Activated CD4-positive, alpha-beta T cell treated with anti-CD3 and anti-CD28 coated beads, Interleukin-2, amount 10 ng/mL, durations not matched to agents 7 days and 5 days (primary cell): ENCODE measurements at regions not wholly inside any gene's neighbourhood (a gene's known extent, or its start where the extent isn't known, plus 50 kb on each side); places are given as distances from the start of the nearest gene placed in this dataset.
A peak's percentile ranks its signal among the peaks of the same experiment; 100 is the strongest.
"Not testable (repeated sequence)": the region's sequence is repeated elsewhere in the genome, so short reads cannot be mapped to it uniquely, and the experiment has no call there.

Experiments used
- CTCF ChIA-PET: fragments of 350-600 bp; sonication (Branson Sonifier 250); formaldehyde crosslinking; loops from one replicate; lab custom pipeline; 2021; ENCODE audit warnings: antibody characterized with exemption; lab: Charles Lee
- POLR2A ChIA-PET: fragments of 350-600 bp; sonication (Branson Sonifier 250); formaldehyde crosslinking; loops from one replicate; lab custom pipeline; 2021; ENCODE audit warnings: antibody characterized with exemption; lab: Charles Lee
- DNase-seq: peaks from one replicate; pipeline ENCODE4 v3.0.0-alpha.2; 2020
- H3K27ac Mint-ChIP-seq: one replicate; pipeline ENCODE4 v1.8.0; 2021; ENCODE audit warnings: mild to moderate bottlenecking, moderate library complexity, mixed read lengths
- H3K27me3 Mint-ChIP-seq: one replicate; pipeline ENCODE4 v1.8.0; 2021; ENCODE audit warnings: mixed read lengths
- H3K36me3 Mint-ChIP-seq: one replicate; pipeline ENCODE4 v1.8.0; 2021; ENCODE audit warnings: low read depth, mixed read lengths
- H3K4me1 Mint-ChIP-seq: one replicate; pipeline ENCODE4 v1.8.0; 2021; ENCODE audit warnings: mixed read lengths
- H3K4me3 Mint-ChIP-seq: one replicate; pipeline ENCODE4 v1.8.0; 2021; ENCODE audit warnings: mild to moderate bottlenecking, moderate library complexity, mixed read lengths
- H3K9me3 Mint-ChIP-seq: one replicate; pipeline ENCODE4 v1.8.0; 2021; ENCODE audit warnings: mixed read lengths

- not testable (repeated sequence) for DNase-seq, H3K4me1 Mint-ChIP-seq
Observed at GRCh38 chr11:3532958-3533357, 108.8 kb downstream of the ART5 start.

GRCh38 chr11:3531280-3531679, 110.5 kb downstream of the ART5 start:
- CTCF ChIA-PET, POLR2A ChIA-PET, H3K27me3 Mint-ChIP-seq, H3K36me3 Mint-ChIP-seq, DNase-seq, H3K4me1 Mint-ChIP-seq, H3K9me3 Mint-ChIP-seq, H3K4me3 Mint-ChIP-seq, H3K27ac Mint-ChIP-seq: not testable (repeated sequence)

More at GRCh38 chr11:3532958-3533357, 108.8 kb downstream of the ART5 start:
- H3K9me3 Mint-ChIP-seq, POLR2A ChIA-PET, H3K4me3 Mint-ChIP-seq, CTCF ChIA-PET, H3K27me3 Mint-ChIP-seq, H3K27ac Mint-ChIP-seq, H3K36me3 Mint-ChIP-seq: not testable (repeated sequence)

- H3K4me1 Mint-ChIP-seq, H3K9me3 Mint-ChIP-seq, CTCF ChIA-PET, H3K27me3 Mint-ChIP-seq, H3K27ac Mint-ChIP-seq, DNase-seq, H3K36me3 Mint-ChIP-seq, H3K4me3 Mint-ChIP-seq, POLR2A ChIA-PET: not testable (repeated sequence)
Observed at GRCh38 chr11:3523567-3523966, 118.2 kb downstream of the ART5 start.

- H3K4me1 Mint-ChIP-seq, H3K4me3 Mint-ChIP-seq, H3K9me3 Mint-ChIP-seq, H3K27me3 Mint-ChIP-seq, CTCF ChIA-PET, DNase-seq, POLR2A ChIA-PET, H3K27ac Mint-ChIP-seq, H3K36me3 Mint-ChIP-seq: not testable (repeated sequence)
Observed at GRCh38 chr11:3520905-3521304, 120.9 kb downstream of the ART5 start.

GRCh38 chr11:3519841-3520240, 122.0 kb downstream of the ART5 start:
- H3K4me3 Mint-ChIP-seq, H3K27me3 Mint-ChIP-seq, POLR2A ChIA-PET, H3K9me3 Mint-ChIP-seq, DNase-seq, H3K4me1 Mint-ChIP-seq, CTCF ChIA-PET, H3K36me3 Mint-ChIP-seq, H3K27ac Mint-ChIP-seq: not testable (repeated sequence)

- H3K4me3 Mint-ChIP-seq, H3K27me3 Mint-ChIP-seq: not testable (repeated sequence)
Observed at GRCh38 chr11:3516934-3517567, 124.7 kb downstream of the ART5 start.

GRCh38 chr11:3516345-3516933, 125.4 kb downstream of the ART5 start:
- H3K36me3 Mint-ChIP-seq, CTCF ChIA-PET, H3K27ac Mint-ChIP-seq, H3K4me3 Mint-ChIP-seq, H3K27me3 Mint-ChIP-seq, POLR2A ChIA-PET, H3K9me3 Mint-ChIP-seq, DNase-seq: not testable (repeated sequence)
- peaks cover 14% of the 10 kb centered on the region for H3K4me1 Mint-ChIP-seq

More at GRCh38 chr11:3516934-3517567, 124.7 kb downstream of the ART5 start:
- H3K27ac Mint-ChIP-seq, H3K9me3 Mint-ChIP-seq, CTCF ChIA-PET, DNase-seq, H3K4me1 Mint-ChIP-seq, POLR2A ChIA-PET, H3K36me3 Mint-ChIP-seq: not testable (repeated sequence)

GRCh38 chr11:3514635-3515424, 127.0 kb downstream of the ART5 start:
- CTCF ChIA-PET, H3K27me3 Mint-ChIP-seq, H3K36me3 Mint-ChIP-seq, H3K9me3 Mint-ChIP-seq, POLR2A ChIA-PET, H3K27ac Mint-ChIP-seq, H3K4me3 Mint-ChIP-seq, DNase-seq: not testable (repeated sequence)
- H3K4me1 Mint-ChIP-seq = peaks cover 21% of the 10 kb centered on the region

GRCh38 chr11:3513311-3513710, 128.5 kb downstream of the ART5 start:
- H3K4me3 Mint-ChIP-seq, POLR2A ChIA-PET, H3K36me3 Mint-ChIP-seq: not testable (repeated sequence)

GRCh38 chr11:3512751-3513150, 129.0 kb downstream of the ART5 start:
- peak overlapping the region; percentile 58 for H3K4me3 Mint-ChIP-seq
- CTCF ChIA-PET, H3K9me3 Mint-ChIP-seq, H3K36me3 Mint-ChIP-seq, H3K27me3 Mint-ChIP-seq, POLR2A ChIA-PET, DNase-seq: not testable (repeated sequence)
- peak overlapping the region; percentile 83 for H3K27ac Mint-ChIP-seq
- peaks cover 21% of the 10 kb centered on the region for H3K4me1 Mint-ChIP-seq

More at GRCh38 chr11:3513311-3513710, 128.5 kb downstream of the ART5 start:
- H3K27me3 Mint-ChIP-seq, CTCF ChIA-PET, DNase-seq, H3K9me3 Mint-ChIP-seq: not testable (repeated sequence)
- Mint-ChIP-seq H3K4me1 (peaks cover 21% of the 10 kb centered on the region), H3K27ac (peak overlapping the region; percentile 83)

GRCh38 chr11:3512133-3512703, 129.6 kb downstream of the ART5 start:
- H3K36me3 Mint-ChIP-seq, CTCF ChIA-PET, POLR2A ChIA-PET, H3K9me3 Mint-ChIP-seq, H3K27me3 Mint-ChIP-seq: not testable (repeated sequence)
- peak; percentile 49 for DNase-seq
- H3K4me1 Mint-ChIP-seq = peaks cover 21% of the 10 kb centered on the region
- H3K4me3 Mint-ChIP-seq = peak overlapping the region; percentile 58
- H3K27ac Mint-ChIP-seq = peak overlapping the region; percentile 83

- H3K9me3 Mint-ChIP-seq, CTCF ChIA-PET, H3K27me3 Mint-ChIP-seq, POLR2A ChIA-PET, DNase-seq, H3K36me3 Mint-ChIP-seq: not testable (repeated sequence)
- peaks cover 21% of the 10 kb centered on the region for H3K4me1 Mint-ChIP-seq
- H3K4me3 Mint-ChIP-seq = peak overlapping the region; percentile 58
- H3K27ac Mint-ChIP-seq = peak overlapping the region; percentile 83
Observed at GRCh38 chr11:3511416-3512132, 130.2 kb downstream of the ART5 start.

- H3K36me3 Mint-ChIP-seq = not testable (repeated sequence)
Observed at GRCh38 chr11:3509563-3509962, 130.6 kb upstream of the ZNF195 start.

More at GRCh38 chr11:3509563-3509962, 130.6 kb upstream of the ZNF195 start:
- H3K27me3 Mint-ChIP-seq, CTCF ChIA-PET, POLR2A ChIA-PET, H3K4me3 Mint-ChIP-seq, DNase-seq, H3K9me3 Mint-ChIP-seq, H3K27ac Mint-ChIP-seq: not testable (repeated sequence)
- H3K4me1 Mint-ChIP-seq = peaks cover 21% of the 10 kb centered on the region
